Testis (tissue), 2 donors: ENCODE measurements at regions not wholly inside any gene's neighbourhood (a gene's known extent, or its start where the extent isn't known, plus 50 kb on each side); places are given as distances from the start of the nearest gene placed in this dataset.

ENCODE experiments used
- POLR2A ChIP-seq: fragments of 450-650 bp; IDR thresholded peaks from one replicate; pipeline ENCODE4 v1.6.1; 2017; ENCODE audit warnings: antibody characterized with exemption, mild to moderate bottlenecking, moderate library complexity
- TF ChIP-seq, protein P1 (sequence below), 3 experiments: fragments of 450-650 bp in 2 of 3; fragments of 200-600 bp in 1 of 3; sonication (generic) in 1 of 3; IDR thresholded peaks; one replicate each; pipeline ENCODE4 v1.5.1; 2016 to 2019; ENCODE audit warnings: antibody characterized with exemption in 3 of 3, mild to moderate bottlenecking in 2 of 3, moderate library complexity in 1 of 3

DNA sequence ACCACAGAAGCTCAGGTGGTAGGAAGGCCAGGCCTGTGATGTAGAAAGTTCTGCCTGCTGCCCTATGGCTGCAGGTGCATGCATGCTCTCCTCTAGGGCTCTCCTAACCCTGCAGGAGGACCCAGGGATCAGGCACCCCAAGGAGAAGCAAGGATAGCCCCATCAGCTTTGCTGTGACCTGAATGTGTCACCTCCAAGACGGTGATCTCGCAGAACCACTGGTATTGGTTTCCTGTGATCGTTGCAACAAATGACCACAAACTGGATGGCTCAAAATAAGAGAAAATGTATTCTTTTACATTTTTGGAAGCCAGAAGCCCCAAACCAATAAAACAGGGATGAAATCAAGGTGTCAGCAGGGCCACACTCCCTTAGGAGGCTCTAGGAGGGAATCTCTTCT is 327.3 kb downstream of the BCL11A start:
- TF ChIP-seq, protein P1, sequence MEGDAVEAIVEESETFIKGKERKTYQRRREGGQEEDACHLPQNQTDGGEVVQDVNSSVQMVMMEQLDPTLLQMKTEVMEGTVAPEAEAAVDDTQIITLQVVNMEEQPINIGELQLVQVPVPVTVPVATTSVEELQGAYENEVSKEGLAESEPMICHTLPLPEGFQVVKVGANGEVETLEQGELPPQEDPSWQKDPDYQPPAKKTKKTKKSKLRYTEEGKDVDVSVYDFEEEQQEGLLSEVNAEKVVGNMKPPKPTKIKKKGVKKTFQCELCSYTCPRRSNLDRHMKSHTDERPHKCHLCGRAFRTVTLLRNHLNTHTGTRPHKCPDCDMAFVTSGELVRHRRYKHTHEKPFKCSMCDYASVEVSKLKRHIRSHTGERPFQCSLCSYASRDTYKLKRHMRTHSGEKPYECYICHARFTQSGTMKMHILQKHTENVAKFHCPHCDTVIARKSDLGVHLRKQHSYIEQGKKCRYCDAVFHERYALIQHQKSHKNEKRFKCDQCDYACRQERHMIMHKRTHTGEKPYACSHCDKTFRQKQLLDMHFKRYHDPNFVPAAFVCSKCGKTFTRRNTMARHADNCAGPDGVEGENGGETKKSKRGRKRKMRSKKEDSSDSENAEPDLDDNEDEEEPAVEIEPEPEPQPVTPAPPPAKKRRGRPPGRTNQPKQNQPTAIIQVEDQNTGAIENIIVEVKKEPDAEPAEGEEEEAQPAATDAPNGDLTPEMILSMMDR (IDR thresholded peaks at IDR 0.05) = no peak
- TF ChIP-seq POLR2A = no peak
